Left ventricle myocardium inferior (tissue), 1 donor: ENCODE measurements at regions not wholly inside any gene's neighbourhood (a gene's known extent, or its start where the extent isn't known, plus 50 kb on each side); places are given as distances from the start of the nearest gene placed in this dataset.

Experiments used
- DNase-seq: peaks from one replicate; pipeline ENCODE4 v3.0.0-alpha.2; 2020
- H3K27ac ChIP-seq: fragments of 200-600 bp; replicated peaks from 2 replicates; pipeline ENCODE4 v1.8.0; 2021
- H3K27me3 ChIP-seq: fragments of 200-600 bp; 2 replicates; pipeline ENCODE4 v1.8.0; 2021; ENCODE audit warnings: low read depth
- H3K36me3 ChIP-seq: fragments of 200-600 bp; 2 replicates; pipeline ENCODE4 v1.8.0; 2021
- H3K4me1 ChIP-seq: fragments of 200-600 bp; 2 replicates; pipeline ENCODE4 v1.8.0; 2021
- H3K4me3 ChIP-seq: fragments of 200-600 bp; 2 replicates; pipeline ENCODE4 v1.8.0; 2021; ENCODE audit warnings: mild to moderate bottlenecking, moderate library complexity
- H3K9me3 ChIP-seq: fragments of 200-600 bp; replicated peaks from 2 replicates; pipeline ENCODE4 v1.8.0; 2021
- intact Hi-C: fragments of 100-400 bp; cut with micrococcal nuclease; formaldehyde crosslinking; loops from one replicate; pipeline ENCODE4 v1.11.0; 2022
- TF ChIP-seq, protein P1 (sequence below): fragments of 200-600 bp; IDR thresholded peaks from 2 replicates; pipeline ENCODE4 v1.8.0; 2021; ENCODE audit warnings: antibody characterized with exemption, mild to moderate bottlenecking, borderline replicate concordance
- donor health status: DM: no; HTN: yes; CAD: no; lungs with severe emphysema.

DNA sequence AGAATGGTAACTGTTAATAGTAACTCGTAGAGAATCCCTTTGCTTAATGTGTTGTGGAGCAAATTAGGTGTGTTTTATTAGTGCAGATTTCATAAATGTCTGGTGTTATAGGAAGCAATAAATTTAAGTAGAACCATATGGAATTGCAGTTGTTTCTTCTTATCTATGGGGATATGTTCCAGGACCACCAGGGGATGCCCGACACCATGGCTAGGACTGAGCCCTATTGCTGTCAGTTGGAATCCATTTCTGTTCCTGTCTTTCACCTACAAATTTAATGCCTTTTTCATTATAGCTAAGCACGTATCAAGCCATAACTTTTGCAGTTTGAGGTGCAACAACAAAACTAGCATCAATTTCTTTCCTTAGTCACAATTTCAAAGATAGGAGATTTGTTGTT, 72.5 kb downstream of the DDIT4L start:
- DNase-seq = no peak
- intact Hi-C loops = no loop called here
- Histone ChIP-seq H3K27ac (no peak overlapping the region), H3K36me3 (no peaks in the 10 kb centered on the region), H3K4me1 (no peaks in the 10 kb centered on the region), H3K9me3 (no peaks in the 10 kb centered on the region), H3K27me3 (no peaks in the 10 kb centered on the region), H3K4me3 (no peak overlapping the region)
- TF ChIP-seq, protein P1, sequence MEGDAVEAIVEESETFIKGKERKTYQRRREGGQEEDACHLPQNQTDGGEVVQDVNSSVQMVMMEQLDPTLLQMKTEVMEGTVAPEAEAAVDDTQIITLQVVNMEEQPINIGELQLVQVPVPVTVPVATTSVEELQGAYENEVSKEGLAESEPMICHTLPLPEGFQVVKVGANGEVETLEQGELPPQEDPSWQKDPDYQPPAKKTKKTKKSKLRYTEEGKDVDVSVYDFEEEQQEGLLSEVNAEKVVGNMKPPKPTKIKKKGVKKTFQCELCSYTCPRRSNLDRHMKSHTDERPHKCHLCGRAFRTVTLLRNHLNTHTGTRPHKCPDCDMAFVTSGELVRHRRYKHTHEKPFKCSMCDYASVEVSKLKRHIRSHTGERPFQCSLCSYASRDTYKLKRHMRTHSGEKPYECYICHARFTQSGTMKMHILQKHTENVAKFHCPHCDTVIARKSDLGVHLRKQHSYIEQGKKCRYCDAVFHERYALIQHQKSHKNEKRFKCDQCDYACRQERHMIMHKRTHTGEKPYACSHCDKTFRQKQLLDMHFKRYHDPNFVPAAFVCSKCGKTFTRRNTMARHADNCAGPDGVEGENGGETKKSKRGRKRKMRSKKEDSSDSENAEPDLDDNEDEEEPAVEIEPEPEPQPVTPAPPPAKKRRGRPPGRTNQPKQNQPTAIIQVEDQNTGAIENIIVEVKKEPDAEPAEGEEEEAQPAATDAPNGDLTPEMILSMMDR = no peak

DNA sequence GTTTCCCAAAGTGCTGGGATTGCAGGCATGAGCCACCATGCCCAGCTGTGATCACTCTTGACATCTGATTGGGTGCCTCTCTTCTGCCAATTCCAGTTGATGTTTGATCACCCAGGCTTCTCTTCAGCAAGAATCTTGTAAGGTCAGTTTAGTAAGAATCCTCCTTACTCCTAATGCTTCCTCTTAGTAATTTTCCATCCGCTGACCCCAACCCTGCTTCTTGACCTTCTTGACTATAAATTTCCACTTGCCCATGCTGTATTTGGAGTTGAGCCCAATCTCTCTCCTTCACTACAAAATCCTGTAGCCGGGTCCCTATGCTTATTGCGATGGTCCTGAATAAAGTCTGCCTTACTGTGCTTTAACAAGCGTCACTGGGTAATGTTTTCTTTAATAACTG, 75.4 kb downstream of the DDIT4L start:
- intact Hi-C loops = no loop called here
- Histone ChIP-seq H3K27ac (no peak overlapping the region), H3K36me3 (no peaks in the 10 kb centered on the region), H3K4me3 (no peak overlapping the region), H3K9me3 (no peaks in the 10 kb centered on the region), H3K27me3 (no peaks in the 10 kb centered on the region), H3K4me1 (no peaks in the 10 kb centered on the region)
- DNase-seq = no peak
- TF ChIP-seq, protein P1 = no peak

DNA sequence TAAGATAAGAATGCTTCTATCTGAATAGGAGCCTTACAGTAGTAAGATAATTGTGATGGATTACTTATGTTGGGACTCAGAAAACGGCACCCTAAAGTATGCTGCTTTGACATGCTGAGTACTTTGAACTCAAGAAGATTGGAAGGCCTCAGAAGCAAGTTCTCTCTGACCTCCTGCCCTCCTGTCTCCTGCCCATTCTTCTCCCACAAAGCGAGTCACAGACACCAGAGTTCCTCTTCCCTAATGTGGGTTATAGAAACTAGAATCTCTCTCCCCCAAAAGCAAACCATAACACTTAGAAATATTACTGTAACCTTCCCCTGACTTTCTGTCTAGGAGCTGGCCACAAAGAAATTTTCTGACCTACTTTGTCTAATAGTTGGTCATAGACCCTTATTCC, 76.5 kb downstream of the DDIT4L start:
- TF ChIP-seq, protein P1 = no peak
- intact Hi-C loops = no loop called here
- H3K36me3 ChIP-seq = no peaks in the 10 kb centered on the region
- H3K27me3 ChIP-seq = no peaks in the 10 kb centered on the region
- no peak overlapping the region for H3K27ac ChIP-seq
- no peak overlapping the region for H3K4me3 ChIP-seq
- no peak for DNase-seq
- no peaks in the 10 kb centered on the region for H3K4me1 ChIP-seq
- H3K9me3 ChIP-seq = no peaks in the 10 kb centered on the region

DNA sequence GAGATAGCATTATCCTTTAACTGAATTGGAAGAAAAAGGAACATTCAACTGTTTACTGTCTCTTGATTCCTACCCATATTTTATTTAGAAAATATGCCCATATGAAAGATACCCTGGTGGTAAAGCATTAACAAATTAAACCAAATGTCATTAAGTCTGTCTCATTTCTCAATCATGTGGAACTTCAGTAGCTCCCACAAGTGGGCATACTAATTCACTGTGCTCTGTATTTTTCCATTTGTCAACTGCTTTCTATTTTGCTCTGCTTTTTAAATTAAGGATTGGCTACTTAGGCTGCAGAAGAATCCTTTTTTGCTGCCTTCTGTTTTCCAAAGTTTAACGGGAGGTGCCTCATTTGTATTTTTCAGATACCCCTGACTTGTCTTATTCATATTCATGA, 77.2 kb downstream of the DDIT4L start:
- TF ChIP-seq, protein P1 = no peak
- Histone ChIP-seq H3K36me3 (no peaks in the 10 kb centered on the region), H3K4me3 (no peak overlapping the region), H3K27ac (no peak overlapping the region), H3K9me3 (no peaks in the 10 kb centered on the region), H3K4me1 (no peaks in the 10 kb centered on the region), H3K27me3 (no peaks in the 10 kb centered on the region)
- DNase-seq = no peak
- intact Hi-C loops = no loop called here

DNA sequence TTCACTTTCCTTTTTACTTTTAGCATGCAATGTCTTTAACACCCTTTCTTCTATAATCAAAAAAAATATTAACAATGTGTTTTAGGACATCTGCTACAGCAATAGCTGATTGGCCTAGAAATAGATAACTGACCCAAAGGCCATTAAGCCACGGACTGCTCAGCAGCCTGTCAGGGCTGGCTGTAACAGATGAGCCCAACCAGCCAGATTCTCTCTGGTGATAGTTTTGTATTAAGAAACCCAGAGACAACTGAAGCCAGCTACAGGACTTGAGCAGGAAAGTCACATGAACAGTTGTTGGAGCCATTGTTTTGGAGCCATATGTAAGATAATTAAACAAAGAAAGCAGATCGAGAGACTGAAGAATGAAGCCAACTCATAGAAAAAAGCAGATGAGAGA, 80.3 kb downstream of the DDIT4L start:
- Histone ChIP-seq H3K27me3 (no peaks in the 10 kb centered on the region), H3K4me1 (no peaks in the 10 kb centered on the region), H3K36me3 (no peaks in the 10 kb centered on the region), H3K4me3 (no peak overlapping the region), H3K27ac (no peak overlapping the region), H3K9me3 (no peaks in the 10 kb centered on the region)
- no peak for DNase-seq
- TF ChIP-seq, protein P1 = no peak
- intact Hi-C loops = no loop called here

DNA sequence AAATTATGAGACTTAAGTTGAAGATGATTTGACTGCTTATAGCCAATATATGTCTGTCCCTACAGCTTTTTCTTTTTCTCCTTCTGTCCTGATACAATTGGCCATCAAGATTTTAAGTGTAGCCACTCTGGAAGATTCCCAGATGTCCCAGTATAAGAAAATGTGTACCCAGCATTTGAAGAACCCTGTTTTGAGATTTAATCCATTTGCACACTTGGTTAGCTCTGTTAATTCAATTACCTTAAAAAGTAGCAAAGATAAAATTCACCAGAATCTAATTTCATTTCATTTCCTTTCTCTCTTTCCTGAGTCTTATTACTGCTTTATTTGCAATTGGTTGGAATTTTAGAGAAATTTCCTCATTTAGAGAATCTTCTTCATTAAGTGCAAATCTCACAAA, 81.4 kb downstream of the DDIT4L start:
- Histone ChIP-seq H3K36me3 (no peaks in the 10 kb centered on the region), H3K27me3 (no peaks in the 10 kb centered on the region), H3K27ac (no peak overlapping the region), H3K4me1 (no peaks in the 10 kb centered on the region), H3K4me3 (no peak overlapping the region), H3K9me3 (no peaks in the 10 kb centered on the region)
- intact Hi-C loops = no loop called here
- no peak for DNase-seq
- TF ChIP-seq, protein P1 = no peak
